ENCODE measurements at regions not wholly inside any gene's neighbourhood (a gene's known extent, or its start where the extent isn't known, plus 50 kb on each side); places are given as distances from the start of the nearest gene placed in this dataset.
A peak's percentile ranks its signal among the peaks of the same experiment; 100 is the strongest.

GRCh38 chr15:66857694-66858093 lies 155.7 kb downstream of the SMAD6 start:
- no peak overlapping the region for H3K27ac ChIP-seq (ENCODE audit: insufficient read depth, low read length, poor library complexity, severe bottlenecking)
- peaks cover 5% of the 10 kb centered on the region for H3K27me3 ChIP-seq (replicated peaks; ENCODE audit: control insufficient read depth, insufficient read depth, low read length, poor library complexity, severe bottlenecking)
- H3K9me3 ChIP-seq (ENCODE audit: control insufficient read depth, low read length) = no peaks in the 10 kb centered on the region
- H3K36me3 ChIP-seq (ENCODE audit: control insufficient read depth, insufficient read depth, low read length) = no peaks in the 10 kb centered on the region
- no peaks in the 10 kb centered on the region for H3K4me1 ChIP-seq (ENCODE audit: control insufficient read depth, insufficient read depth, low read length, poor library complexity, severe bottlenecking)
- no peak overlapping the region for H3K4me3 ChIP-seq (ENCODE audit: insufficient read depth, low read depth, low read length, poor library complexity, severe bottlenecking)
- no peak for DNase-seq

- peaks cover 5% of the 10 kb centered on the region for H3K27me3 ChIP-seq (replicated peaks; ENCODE audit: control insufficient read depth, insufficient read depth, low read length, poor library complexity, severe bottlenecking)
- H3K4me3 ChIP-seq (ENCODE audit: insufficient read depth, low read depth, low read length, poor library complexity, severe bottlenecking) = no peak overlapping the region
- no peak overlapping the region for H3K27ac ChIP-seq (ENCODE audit: insufficient read depth, low read length, poor library complexity, severe bottlenecking)
- no peaks in the 10 kb centered on the region for H3K9me3 ChIP-seq (ENCODE audit: control insufficient read depth, low read length)
- no peaks in the 10 kb centered on the region for H3K4me1 ChIP-seq (ENCODE audit: control insufficient read depth, insufficient read depth, low read length, poor library complexity, severe bottlenecking)
- DNase-seq = no peak
- no peaks in the 10 kb centered on the region for H3K36me3 ChIP-seq (ENCODE audit: control insufficient read depth, insufficient read depth, low read length)
These were observed 156.6 kb downstream of the SMAD6 start for GRCh38 chr15:66858423-66859207.

- Histone ChIP-seq H3K36me3 (ENCODE audit: control insufficient read depth, insufficient read depth, low read length) (no peaks in the 10 kb centered on the region), H3K4me3 (ENCODE audit: insufficient read depth, low read depth, low read length, poor library complexity, severe bottlenecking) (no peak overlapping the region), H3K9me3 (ENCODE audit: control insufficient read depth, low read length) (no peaks in the 10 kb centered on the region), H3K27ac (ENCODE audit: insufficient read depth, low read length, poor library complexity, severe bottlenecking) (no peak overlapping the region), H3K4me1 (ENCODE audit: control insufficient read depth, insufficient read depth, low read length, poor library complexity, severe bottlenecking) (no peaks in the 10 kb centered on the region), H3K27me3 (replicated peaks; ENCODE audit: control insufficient read depth, insufficient read depth, low read length, poor library complexity, severe bottlenecking) (peaks cover 5% of the 10 kb centered on the region)
- DNase-seq = no peak
These were observed 157.7 kb downstream of the SMAD6 start for GRCh38 chr15:66859688-66860253.

GRCh38 chr15:66860844-66861243 lies 158.8 kb downstream of the SMAD6 start:
- Histone ChIP-seq H3K9me3 (ENCODE audit: control insufficient read depth, low read length) (no peaks in the 10 kb centered on the region), H3K27ac (ENCODE audit: insufficient read depth, low read length, poor library complexity, severe bottlenecking) (no peak overlapping the region), H3K36me3 (ENCODE audit: control insufficient read depth, insufficient read depth, low read length) (no peaks in the 10 kb centered on the region), H3K4me3 (ENCODE audit: insufficient read depth, low read depth, low read length, poor library complexity, severe bottlenecking) (no peak overlapping the region), H3K27me3 (replicated peaks; ENCODE audit: control insufficient read depth, insufficient read depth, low read length, poor library complexity, severe bottlenecking) (peaks cover 5% of the 10 kb centered on the region), H3K4me1 (ENCODE audit: control insufficient read depth, insufficient read depth, low read length, poor library complexity, severe bottlenecking) (no peaks in the 10 kb centered on the region)
- DNase-seq = no peak

GRCh38 chr15:66862111-66862939 lies 160.3 kb downstream of the SMAD6 start:
- Histone ChIP-seq H3K36me3 (ENCODE audit: control insufficient read depth, insufficient read depth, low read length) (no peaks in the 10 kb centered on the region), H3K27ac (ENCODE audit: insufficient read depth, low read length, poor library complexity, severe bottlenecking) (no peak overlapping the region), H3K27me3 (replicated peaks; ENCODE audit: control insufficient read depth, insufficient read depth, low read length, poor library complexity, severe bottlenecking) (peaks cover 5% of the 10 kb centered on the region), H3K4me1 (ENCODE audit: control insufficient read depth, insufficient read depth, low read length, poor library complexity, severe bottlenecking) (no peaks in the 10 kb centered on the region), H3K9me3 (ENCODE audit: control insufficient read depth, low read length) (no peaks in the 10 kb centered on the region), H3K4me3 (ENCODE audit: insufficient read depth, low read depth, low read length, poor library complexity, severe bottlenecking) (no peak overlapping the region)
- DNase-seq = no peak

- Histone ChIP-seq H3K36me3 (ENCODE audit: control insufficient read depth, insufficient read depth, low read length) (no peaks in the 10 kb centered on the region), H3K4me3 (ENCODE audit: insufficient read depth, low read depth, low read length, poor library complexity, severe bottlenecking) (no peak overlapping the region), H3K4me1 (ENCODE audit: control insufficient read depth, insufficient read depth, low read length, poor library complexity, severe bottlenecking) (no peaks in the 10 kb centered on the region), H3K9me3 (ENCODE audit: control insufficient read depth, low read length) (no peaks in the 10 kb centered on the region), H3K27me3 (replicated peaks; ENCODE audit: control insufficient read depth, insufficient read depth, low read length, poor library complexity, severe bottlenecking) (peaks cover 5% of the 10 kb centered on the region), H3K27ac (ENCODE audit: insufficient read depth, low read length, poor library complexity, severe bottlenecking) (no peak overlapping the region)
- peak in 2 of 3 donors; percentile 32 to 41 for DNase-seq
These were observed 160.9 kb downstream of the SMAD6 start for GRCh38 chr15:66862940-66863335.

GRCh38 chr15:66863390-66864085 lies 161.5 kb downstream of the SMAD6 start:
- no peak for DNase-seq
- Histone ChIP-seq H3K9me3 (ENCODE audit: control insufficient read depth, low read length) (no peaks in the 10 kb centered on the region), H3K27me3 (replicated peaks; ENCODE audit: control insufficient read depth, insufficient read depth, low read length, poor library complexity, severe bottlenecking) (peaks cover 5% of the 10 kb centered on the region), H3K4me3 (ENCODE audit: insufficient read depth, low read depth, low read length, poor library complexity, severe bottlenecking) (no peak overlapping the region), H3K4me1 (ENCODE audit: control insufficient read depth, insufficient read depth, low read length, poor library complexity, severe bottlenecking) (no peaks in the 10 kb centered on the region), H3K36me3 (ENCODE audit: control insufficient read depth, insufficient read depth, low read length) (no peaks in the 10 kb centered on the region), H3K27ac (ENCODE audit: insufficient read depth, low read length, poor library complexity, severe bottlenecking) (no peak overlapping the region)

- DNase-seq = no peak
- no peaks in the 10 kb centered on the region for H3K36me3 ChIP-seq (ENCODE audit: control insufficient read depth, insufficient read depth, low read length)
- no peak overlapping the region for H3K4me3 ChIP-seq (ENCODE audit: insufficient read depth, low read depth, low read length, poor library complexity, severe bottlenecking)
- H3K27me3 ChIP-seq (replicated peaks; ENCODE audit: control insufficient read depth, insufficient read depth, low read length, poor library complexity, severe bottlenecking) = peaks cover 5% of the 10 kb centered on the region
- no peak overlapping the region for H3K27ac ChIP-seq (ENCODE audit: insufficient read depth, low read length, poor library complexity, severe bottlenecking)
- H3K4me1 ChIP-seq (ENCODE audit: control insufficient read depth, insufficient read depth, low read length, poor library complexity, severe bottlenecking) = no peaks in the 10 kb centered on the region
- H3K9me3 ChIP-seq (ENCODE audit: control insufficient read depth, low read length) = no peaks in the 10 kb centered on the region
These were observed 162.2 kb downstream of the SMAD6 start for GRCh38 chr15:66864086-66864830.

- H3K4me3 ChIP-seq (ENCODE audit: insufficient read depth, low read depth, low read length, poor library complexity, severe bottlenecking) = no peak overlapping the region
- peaks cover 3% of the 10 kb centered on the region for H3K27me3 ChIP-seq (replicated peaks; ENCODE audit: control insufficient read depth, insufficient read depth, low read length, poor library complexity, severe bottlenecking)
- no peak overlapping the region for H3K27ac ChIP-seq (ENCODE audit: insufficient read depth, low read length, poor library complexity, severe bottlenecking)
- no peak for DNase-seq
- H3K36me3 ChIP-seq (ENCODE audit: control insufficient read depth, insufficient read depth, low read length) = no peaks in the 10 kb centered on the region
- no peaks in the 10 kb centered on the region for H3K4me1 ChIP-seq (ENCODE audit: control insufficient read depth, insufficient read depth, low read length, poor library complexity, severe bottlenecking)
- H3K9me3 ChIP-seq (ENCODE audit: control insufficient read depth, low read length) = no peaks in the 10 kb centered on the region
These were observed 162.8 kb downstream of the SMAD6 start for GRCh38 chr15:66864871-66865281.
